ENCODE measurements at regions not wholly inside any gene's neighbourhood (a gene's known extent, or its start where the extent isn't known, plus 50 kb on each side); places are given as distances from the start of the nearest gene placed in this dataset.

GRCh38 chr2:220154304-220154703 is 526.9 kb downstream of the SLC4A3 start:
- no peak for DNase-seq (ENCODE audit: low spot score)
- in situ Hi-C loops (cut with MboI; ENCODE audit: low pct_unique_long_range_greater_than_20kb, low sequenced_read_pairs, unreplicated experiment), result no loop called here
- no peak for TF ChIP-seq CTCF (IDR thresholded peaks at IDR 0.05; ENCODE audit: extremely low read depth, insufficient read depth, missing control alignments)

GRCh38 chr2:220157312-220157711 is 529.9 kb downstream of the SLC4A3 start:
- TF ChIP-seq CTCF (IDR thresholded peaks at IDR 0.05; ENCODE audit: extremely low read depth, insufficient read depth, missing control alignments), result no peak
- no peak for DNase-seq (ENCODE audit: low spot score)
- in situ Hi-C loops (cut with MboI; ENCODE audit: low pct_unique_long_range_greater_than_20kb, low sequenced_read_pairs, unreplicated experiment), result no loop called here

GRCh38 chr2:220159738-220160137 is 532.3 kb downstream of the SLC4A3 start:
- in situ Hi-C loops (cut with MboI; ENCODE audit: low pct_unique_long_range_greater_than_20kb, low sequenced_read_pairs, unreplicated experiment), result no loop called here
- no peak for DNase-seq (ENCODE audit: low spot score)
- TF ChIP-seq CTCF (IDR thresholded peaks at IDR 0.05; ENCODE audit: extremely low read depth, insufficient read depth, missing control alignments), result no peak

GRCh38 chr2:220162320-220162719 is 534.9 kb downstream of the SLC4A3 start:
- TF ChIP-seq CTCF (IDR thresholded peaks at IDR 0.05; ENCODE audit: extremely low read depth, insufficient read depth, missing control alignments), result no peak
- no peak for DNase-seq (ENCODE audit: low spot score)

GRCh38 chr2:220163486-220163885 is 536.1 kb downstream of the SLC4A3 start:
- no peak for TF ChIP-seq CTCF (IDR thresholded peaks at IDR 0.05; ENCODE audit: extremely low read depth, insufficient read depth, missing control alignments)
- in situ Hi-C loops (cut with MboI; ENCODE audit: low pct_unique_long_range_greater_than_20kb, low sequenced_read_pairs, unreplicated experiment), result no loop called here
- no peak for DNase-seq (ENCODE audit: low spot score)

More at GRCh38 chr2:220162320-220162719, 534.9 kb downstream of the SLC4A3 start:
- in situ Hi-C loops (cut with MboI; ENCODE audit: low pct_unique_long_range_greater_than_20kb, low sequenced_read_pairs, unreplicated experiment), result no loop called here

GRCh38 chr2:220165401-220165800 is 538.0 kb downstream of the SLC4A3 start:
- TF ChIP-seq CTCF (IDR thresholded peaks at IDR 0.05; ENCODE audit: extremely low read depth, insufficient read depth, missing control alignments), result no peak
- no peak for DNase-seq (ENCODE audit: low spot score)
- in situ Hi-C loops (cut with MboI; ENCODE audit: low pct_unique_long_range_greater_than_20kb, low sequenced_read_pairs, unreplicated experiment), result no loop called here

GRCh38 chr2:220166616-220167015 is 539.2 kb downstream of the SLC4A3 start:
- in situ Hi-C loops (cut with MboI; ENCODE audit: low pct_unique_long_range_greater_than_20kb, low sequenced_read_pairs, unreplicated experiment), result no loop called here
- no peak for TF ChIP-seq CTCF (IDR thresholded peaks at IDR 0.05; ENCODE audit: extremely low read depth, insufficient read depth, missing control alignments)
- no peak for DNase-seq (ENCODE audit: low spot score)
